ENCODE measurements at regions not wholly inside any gene's neighbourhood (a gene's known extent, or its start where the extent isn't known, plus 50 kb on each side); places are given as distances from the start of the nearest gene placed in this dataset.

GRCh38 chr12:97899956-97900355, 437.4 kb downstream of the RMST start:
- Histone ChIP-seq H2AK5ac (ENCODE audit: insufficient read length, low read length) (no peak overlapping the region), H3T11ph (ENCODE audit: low read length) (no peak overlapping the region), H2BK5ac (ENCODE audit: insufficient read length, low read length) (no peak overlapping the region), H4K5ac (ENCODE audit: insufficient read length, low read depth, low read length) (no peak overlapping the region), H2BK15ac (ENCODE audit: low read depth, low read length) (no peak overlapping the region), H3K27ac (ENCODE audit: insufficient read length, low read depth, low read length) (no peak overlapping the region), H3K14ac (ENCODE audit: insufficient read depth, low read length) (no peak overlapping the region), H3K27me3 (ENCODE audit: insufficient read depth, low read length) (no peaks in the 10 kb centered on the region), H4K20me1 (ENCODE audit: control insufficient read depth, insufficient read depth, insufficient read length) (no peaks in the 10 kb centered on the region), H3K4me2 (ENCODE audit: insufficient read depth, insufficient read length, low read length) (no peak overlapping the region), H2BK120ac (ENCODE audit: low read depth, low read length, poor library complexity, severe bottlenecking) (no peak overlapping the region), H3K23me2 (ENCODE audit: insufficient read length, low read depth, low read length, poor library complexity, severe bottlenecking) (no peaks in the 10 kb centered on the region), H3K56ac (ENCODE audit: insufficient read length, low read depth, low read length) (no peak overlapping the region), H3K23ac (ENCODE audit: insufficient read length, low read depth, low read length) (no peak overlapping the region), H3K9ac (ENCODE audit: extremely low read depth, insufficient read length, low read length) (no peak overlapping the region), H2AFZ (ENCODE audit: low read length) (no peak overlapping the region), H4K91ac (ENCODE audit: insufficient read length, low read depth, low read length) (no peak overlapping the region), H2BK12ac (ENCODE audit: insufficient read length, low read depth, low read length) (no peak overlapping the region), H3K18ac (ENCODE audit: insufficient read length, low read depth, low read length) (no peak overlapping the region), H2BK20ac (ENCODE audit: low read depth, low read length, poor library complexity, severe bottlenecking) (no peak overlapping the region), H3K9me3 (ENCODE audit: control insufficient read depth, low read depth, low read length) (no peaks in the 10 kb centered on the region), H3K79me1 (ENCODE audit: insufficient read depth, low read depth, low read length, poor library complexity, severe bottlenecking) (no peaks in the 10 kb centered on the region), H3K4me1 (ENCODE audit: insufficient read depth, low read length) (no peaks in the 10 kb centered on the region), H4K8ac (replicated peaks; ENCODE audit: insufficient read length, low read depth, low read length) (no peak overlapping the region), H3K79me2 (ENCODE audit: insufficient read depth, low read length) (no peaks in the 10 kb centered on the region), H3K4ac (ENCODE audit: low read depth, low read length) (no peak overlapping the region)
- peaks cover 6 to 10% of the 10 kb centered on the region in 2 experiments; a peak in 3 of 4 replicates for H3K4me1 Mint-ChIP-seq
- no peak overlapping the region for H3K27ac Mint-ChIP-seq
- WGBS (ENCODE audit: extremely low coverage, insufficient read length, low lambda C conversion rate) = no CpG with 5 or more reads among the region's 1 CpG
- no peak overlapping the region for H3K4me3 Mint-ChIP-seq
- H3K9me3 Mint-ChIP-seq = 0 out of 5 replicates have a peak, but pooled peaks cover 0 to 2% of the 10 kb centered on the region in 2 experiments
- no peak for TF ChIP-seq CTCF (conservative IDR thresholded peaks at IDR 0.05)
- peaks cover 0 to 4% (median 0%) of the 10 kb centered on the region in 3 experiments; a peak in 2 of 7 replicates for H3K36me3 Mint-ChIP-seq (ENCODE audit: insufficient read depth in 1 of 3, low read depth in 3 of 3)
- no peaks in the 10 kb centered on the region for H3K27me3 Mint-ChIP-seq (ENCODE audit: low read depth)
- no peak for DNase-seq

Measured in H9 (cell line).